SKM-1 (cell line): ENCODE measurements at regions not wholly inside any gene's neighbourhood (a gene's known extent, or its start where the extent isn't known, plus 50 kb on each side); places are given as distances from the start of the nearest gene placed in this dataset.

Experiments
- DNase-seq: peaks from one replicate; lab custom pipeline; 2025; ENCODE audit not compliant: unreplicated experiment; lab: John Stamatoyannopoulos, UW

- no peak for DNase-seq
Observed at GRCh38 chr4:107319386-107319785, 283.3 kb upstream of the DKK2 start.

- no peak for DNase-seq
Observed at GRCh38 chr4:107318078-107318477, 282.0 kb upstream of the DKK2 start.

GRCh38 chr4:107317611-107318010 is 281.5 kb upstream of the DKK2 start:
- no peak for DNase-seq

GRCh38 chr4:107315584-107315983 is 279.5 kb upstream of the DKK2 start:
- no peak for DNase-seq

GRCh38 chr4:107314156-107314555 is 278.0 kb upstream of the DKK2 start:
- DNase-seq = no peak

- no peak for DNase-seq
Observed at GRCh38 chr4:107312366-107312765, 276.3 kb upstream of the DKK2 start.

- DNase-seq = no peak
Observed at GRCh38 chr4:107304699-107305286, 268.7 kb upstream of the DKK2 start.

GRCh38 chr4:107299646-107300045 is 263.5 kb upstream of the DKK2 start:
- no peak for DNase-seq

GRCh38 chr4:107292979-107293378 is 256.9 kb upstream of the DKK2 start:
- no peak for DNase-seq

DNA sequence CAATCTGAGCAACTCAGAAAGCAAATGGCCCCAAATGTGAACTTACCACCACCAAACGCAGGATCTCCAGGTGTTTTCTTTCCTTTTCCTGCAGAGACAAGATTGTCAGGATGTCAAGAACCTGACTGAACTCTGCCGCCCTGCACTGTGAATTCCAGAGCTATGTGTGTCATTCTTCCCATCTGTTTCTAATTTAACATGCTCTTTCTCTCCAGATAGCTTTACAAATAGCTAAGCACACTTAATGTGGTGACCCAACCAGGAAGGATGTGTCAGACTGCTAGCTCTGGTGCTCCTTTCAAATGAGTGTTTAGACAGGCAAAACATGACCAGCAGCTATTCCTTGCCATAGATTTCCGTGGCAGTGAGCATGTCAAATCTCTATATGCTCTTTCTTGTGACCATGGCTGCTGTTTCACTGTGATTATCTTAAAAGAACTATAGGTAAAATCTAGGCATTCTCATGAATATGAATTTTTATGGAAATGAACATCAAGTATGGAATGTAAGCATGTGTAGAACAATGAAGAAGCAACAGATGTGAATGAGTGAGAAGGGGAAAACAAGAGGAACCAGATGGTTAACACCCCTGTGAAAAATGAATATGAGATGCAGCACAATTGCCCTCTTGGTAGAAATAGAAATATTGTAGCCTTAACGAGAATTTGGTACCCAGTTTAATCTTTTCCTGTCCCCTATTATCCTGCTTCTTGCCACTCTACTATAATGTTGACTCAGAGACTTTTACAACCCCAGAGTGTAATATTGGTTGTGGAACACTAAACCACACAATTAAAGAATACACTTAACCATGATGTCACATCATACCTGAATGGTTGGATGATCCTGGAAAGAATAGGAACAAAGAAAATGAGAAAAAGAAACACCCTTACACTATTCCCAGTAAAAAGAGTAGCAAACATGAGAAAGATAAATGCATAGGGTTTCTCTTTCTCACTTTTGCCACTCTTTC is 247.8 kb upstream of the DKK2 start:
- DNase-seq = no peak

GRCh38 chr4:107279733-107280132 is 243.6 kb upstream of the DKK2 start:
- no peak for DNase-seq

DNA sequence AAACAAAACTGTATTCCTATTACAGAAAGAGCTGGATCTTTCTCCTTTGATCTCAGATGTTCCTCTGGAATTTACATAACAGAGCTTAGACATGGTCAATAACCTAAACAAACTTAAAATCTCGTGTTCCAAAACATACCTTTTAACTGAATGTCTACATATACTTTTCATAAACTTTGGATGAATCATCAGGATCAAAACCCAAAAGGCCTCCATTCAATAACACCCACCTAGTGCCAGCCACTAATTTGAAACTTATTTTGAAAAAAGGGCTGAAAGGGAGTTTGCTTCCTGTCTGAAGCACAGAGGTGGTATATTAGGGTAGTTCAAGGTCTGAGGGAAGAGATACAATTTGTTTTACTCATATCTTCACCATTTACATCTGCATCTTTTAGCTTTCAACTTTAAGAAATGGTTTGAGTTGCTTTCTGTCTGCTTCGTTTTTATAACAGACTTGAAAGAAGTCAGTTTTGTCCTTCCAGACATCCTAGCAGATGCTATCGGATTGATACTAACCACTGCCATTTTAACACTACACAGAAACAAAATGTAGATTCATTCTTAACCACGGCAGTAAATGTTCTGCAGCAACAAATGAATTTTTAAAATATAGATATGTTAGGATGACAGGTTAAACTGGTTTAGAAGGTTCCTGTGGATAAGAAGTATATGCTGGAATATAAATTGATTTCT is 242.8 kb upstream of the DKK2 start:
- no peak for DNase-seq

DNA sequence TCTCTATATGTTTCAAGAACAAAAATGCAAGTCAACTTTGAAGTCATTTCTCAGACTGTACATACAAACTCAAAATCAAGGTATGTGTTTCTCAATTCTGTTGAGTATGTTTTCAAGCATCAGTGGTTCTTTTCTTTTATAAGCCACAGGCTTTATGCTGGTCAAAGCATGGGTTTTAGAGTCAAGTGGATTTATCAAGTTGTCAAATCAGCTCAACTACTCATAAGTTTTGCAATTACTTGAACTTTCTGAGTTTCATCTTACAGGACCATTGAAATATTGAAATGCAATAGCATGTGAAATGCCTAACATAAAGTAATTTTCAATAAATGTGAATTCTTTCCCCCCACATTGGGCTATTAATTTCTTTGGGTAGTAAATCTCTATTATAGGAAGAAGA is 239.9 kb upstream of the DKK2 start:
- no peak for DNase-seq

DNA sequence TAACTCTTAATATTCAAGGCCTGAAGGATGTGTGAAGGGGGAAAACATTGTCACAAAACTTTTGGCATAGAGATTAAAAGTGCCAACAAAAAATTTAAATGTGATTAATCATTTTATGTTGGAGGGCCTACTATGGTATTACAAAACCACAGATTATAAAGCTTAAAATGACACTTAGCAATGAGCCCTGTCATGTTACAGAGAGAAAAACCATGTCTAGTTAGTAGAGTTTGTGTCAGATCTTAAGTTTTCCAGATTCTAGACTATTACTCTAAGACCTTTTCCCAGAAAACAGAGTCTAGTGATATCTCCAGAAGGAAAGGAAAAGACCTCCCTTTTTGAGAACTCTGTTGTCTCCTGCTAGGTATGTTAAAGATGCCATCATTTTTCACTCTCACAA is 239.1 kb upstream of the DKK2 start:
- no peak for DNase-seq

DNA sequence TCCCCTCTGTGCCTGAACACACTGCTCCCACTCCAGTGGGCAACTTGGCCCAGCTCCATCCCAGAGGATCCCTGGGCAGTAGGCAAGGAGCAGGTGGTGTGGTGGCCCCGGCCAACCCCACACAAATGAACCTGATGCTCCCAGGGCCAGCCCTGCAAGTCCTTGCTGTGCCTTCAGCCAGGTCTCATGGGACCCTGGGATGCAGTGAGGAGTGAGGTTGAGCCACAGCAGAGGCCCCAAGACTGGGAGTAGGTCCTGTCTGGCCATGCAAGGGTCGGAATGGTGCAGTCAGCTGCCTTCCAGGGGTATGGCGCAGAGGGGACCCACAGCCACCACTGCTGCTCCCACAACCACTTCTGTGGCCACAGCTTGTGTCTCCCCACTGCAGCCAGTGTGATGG is 234.5 kb upstream of the DKK2 start:
- no peak for DNase-seq

DNA sequence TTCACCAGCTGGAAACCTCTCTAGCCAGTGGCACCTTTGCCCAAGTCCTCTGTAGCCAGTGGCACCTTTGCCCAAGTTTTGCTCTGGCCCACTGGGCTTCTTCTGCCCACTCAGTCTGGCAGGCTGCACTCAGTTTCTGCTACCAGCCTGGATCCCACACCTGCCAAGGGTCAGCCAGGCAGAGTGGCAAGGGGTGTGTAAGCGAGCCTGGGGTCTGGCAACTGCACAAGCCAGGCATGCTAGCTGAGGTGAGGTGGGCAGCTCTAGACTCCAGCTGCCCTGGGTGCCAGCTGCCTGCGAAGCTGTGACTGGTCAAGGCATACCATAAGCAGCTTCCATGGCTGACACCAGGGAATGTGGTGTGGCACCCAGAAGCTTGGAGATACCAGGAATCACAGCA is 233.1 kb upstream of the DKK2 start:
- DNase-seq = no peak

DNA sequence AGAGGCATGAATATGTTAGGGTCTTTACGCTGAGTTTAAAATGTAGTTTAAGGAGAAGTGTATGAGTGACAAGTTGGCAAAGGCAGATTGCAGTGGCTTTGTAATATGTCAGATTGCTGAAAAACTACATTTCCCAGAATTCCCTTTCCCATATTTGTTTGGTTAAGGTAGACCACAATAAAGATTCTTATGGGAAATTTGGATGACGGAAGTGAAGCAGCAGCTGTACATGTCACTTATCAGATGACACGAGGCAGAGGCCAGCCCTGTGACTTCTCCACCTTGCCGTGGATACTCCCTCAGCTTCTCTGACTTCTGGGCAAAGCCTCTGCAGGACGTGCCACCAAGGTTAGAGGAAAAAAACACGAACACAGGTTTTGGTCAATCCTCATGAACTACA is 229.7 kb upstream of the DKK2 start:
- DNase-seq = no peak

DNA sequence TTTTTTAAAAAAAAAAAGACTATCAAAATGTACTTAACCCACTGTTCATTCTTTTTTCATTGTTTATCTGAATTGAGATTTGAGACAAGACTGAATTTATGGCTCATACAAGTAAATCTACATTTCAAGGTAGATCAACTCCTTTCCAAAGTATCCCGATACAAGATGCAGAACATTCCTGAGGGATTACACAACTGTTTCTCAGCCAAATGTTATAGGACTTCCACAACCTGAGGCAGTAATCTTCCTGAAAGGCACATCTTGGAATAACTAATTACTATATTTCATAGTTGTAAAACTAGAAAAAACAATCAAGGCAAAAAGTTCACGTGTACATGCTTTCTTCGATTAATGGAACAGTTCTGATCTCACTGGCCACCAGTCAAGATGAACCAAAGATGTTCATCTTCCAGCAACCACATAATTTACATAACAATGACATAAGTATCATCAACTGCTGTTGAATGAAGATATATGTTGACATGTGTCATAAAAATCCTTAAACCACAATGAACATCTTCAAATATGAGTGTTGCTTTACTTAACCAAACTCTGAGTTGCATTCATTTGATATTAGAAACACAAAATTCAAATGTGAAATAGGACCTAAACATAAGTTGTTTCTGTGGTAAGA is 225.2 kb upstream of the DKK2 start:
- DNase-seq = no peak

- DNase-seq = no peak
Observed at GRCh38 chr4:107258359-107258758, 222.2 kb upstream of the DKK2 start.

- DNase-seq = no peak
Observed at GRCh38 chr4:107255596-107255995, 219.5 kb upstream of the DKK2 start.

DNA sequence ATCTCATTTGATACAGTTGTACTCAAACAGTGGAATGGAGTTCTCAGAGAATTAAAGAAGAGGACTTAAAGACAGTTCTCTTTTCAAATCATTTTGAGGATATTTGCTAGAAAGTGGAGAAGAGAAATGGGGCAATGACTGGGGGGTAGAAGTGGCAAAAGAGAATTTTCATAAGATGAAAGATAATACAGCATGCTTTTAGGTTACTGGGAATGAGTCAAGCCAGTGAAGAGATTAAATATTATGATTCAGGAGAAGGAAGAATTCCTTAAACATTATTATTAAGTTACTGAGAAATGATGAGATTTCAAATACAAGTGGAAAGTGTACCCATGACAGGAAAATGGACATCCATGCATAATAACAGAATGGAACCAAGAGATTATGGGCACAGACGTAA is 219.0 kb upstream of the DKK2 start:
- no peak for DNase-seq
